Head of caudate nucleus (tissue), 42 donors: ENCODE measurements at regions not wholly inside any gene's neighbourhood (a gene's known extent, or its start where the extent isn't known, plus 50 kb on each side); places are given as distances from the start of the nearest gene placed in this dataset.

Experiments
- DNase-seq, 42 donors: peaks; one replicate each; pipeline versions ENCODE4 v3.0.0 to v3.0.0-alpha.2; 2020 to 2021; ENCODE audit warnings: mixed read lengths in 7 of 42
- intact Hi-C: fragments of 100-400 bp; cut with DNase I; formaldehyde crosslinking; loops from one replicate; pipeline ENCODE4 v1.15.0; 2022

- intact Hi-C loops, result no loop called here
Measured at GRCh38 chr20:60201198-60201835, 243.1 kb downstream of the CDH26 start.

DNA sequence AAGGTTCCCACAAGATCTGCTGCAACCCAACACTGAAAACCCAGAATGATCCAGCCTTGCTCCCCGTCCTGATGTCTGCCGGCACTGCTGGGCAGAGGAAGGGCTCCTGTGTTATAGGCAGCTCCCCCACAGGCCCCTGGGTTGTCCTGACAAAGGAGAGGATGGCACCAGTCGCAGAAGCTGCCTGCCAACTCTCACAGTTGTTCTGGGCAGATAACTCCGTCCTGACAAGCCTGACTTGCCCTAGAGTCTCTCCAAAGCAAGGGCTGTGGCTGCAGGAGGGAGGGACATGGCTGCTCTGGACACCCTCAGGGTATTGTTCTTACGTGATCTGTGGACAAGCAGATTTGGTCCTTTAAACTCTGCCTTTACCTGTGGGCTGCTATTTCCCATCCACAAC, 243.8 kb downstream of the CDH26 start:
- no peak for DNase-seq
- intact Hi-C loops, result no loop called here

More at GRCh38 chr20:60201198-60201835, 243.1 kb downstream of the CDH26 start:
- DNase-seq, result no peak

DNA sequence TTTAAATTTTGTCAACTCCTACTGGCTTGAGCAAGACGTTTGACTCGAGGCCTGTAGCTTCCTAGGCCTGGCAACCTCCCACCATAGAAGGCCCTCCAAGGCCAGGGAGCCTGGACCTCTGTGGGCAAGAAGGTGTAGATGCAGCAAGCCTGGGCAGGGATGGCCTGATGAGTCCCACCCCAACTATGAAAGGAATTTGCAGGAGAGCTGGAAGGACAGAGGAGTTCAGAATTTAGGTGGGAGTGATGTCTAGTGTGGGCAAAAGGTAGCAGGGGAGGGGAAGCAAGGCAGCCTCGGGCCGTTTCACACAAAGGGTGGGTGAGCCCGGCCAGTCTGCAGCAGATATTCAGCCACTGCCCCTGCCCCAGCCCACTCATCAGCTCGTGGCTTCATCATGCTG, 245.2 kb downstream of the CDH26 start:
- intact Hi-C loops, result no loop called here

DNA sequence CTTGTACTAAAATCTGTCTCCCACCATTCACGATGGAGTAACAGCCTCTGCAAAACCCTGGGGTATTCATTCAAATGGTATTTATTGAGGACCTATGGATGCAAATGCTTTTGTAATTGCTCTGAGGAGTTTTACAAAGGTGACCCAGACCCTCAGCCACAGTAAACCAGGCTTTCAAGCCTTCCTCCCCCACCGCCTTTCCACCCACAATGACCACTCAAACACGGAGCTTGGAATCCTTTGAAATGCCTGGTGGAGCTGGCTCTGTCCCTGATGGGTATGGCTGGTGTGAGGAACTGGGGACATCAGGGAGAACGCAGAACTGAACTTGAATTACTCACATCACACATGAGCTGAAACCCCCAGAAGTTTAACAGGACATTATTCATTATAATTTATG, 246.4 kb downstream of the CDH26 start:
- intact Hi-C loops, result no loop called here
- DNase-seq, result no peak

More for the DNA sequence above, 245.2 kb downstream of the CDH26 start:
- no peak for DNase-seq

GRCh38 chr20:60206259-60206658, 248.0 kb downstream of the CDH26 start:
- peak in 1 of 42 donors; percentile 17 for DNase-seq

DNA sequence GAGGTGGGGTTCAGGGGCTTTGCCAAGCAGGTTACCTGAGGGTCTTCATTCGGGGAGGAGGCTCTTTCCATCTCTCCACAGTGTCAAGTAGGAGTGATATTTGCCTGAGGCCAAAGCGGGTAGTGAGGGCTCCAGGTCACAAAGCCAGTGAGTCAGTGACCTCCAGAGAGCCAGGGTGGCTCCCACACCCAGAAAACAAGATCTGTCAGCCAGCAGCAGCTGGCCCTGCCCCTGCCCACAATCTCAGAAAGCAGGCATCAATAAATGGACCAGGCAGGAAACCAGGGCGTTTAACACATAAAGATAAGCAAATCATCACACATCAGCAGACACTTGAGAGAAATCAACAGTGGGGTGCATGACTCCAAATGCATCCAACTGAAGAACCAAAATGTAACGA, 250.8 kb downstream of the CDH26 start:
- intact Hi-C loops, result no loop called here
- no peak for DNase-seq

More at GRCh38 chr20:60206259-60206658, 248.0 kb downstream of the CDH26 start:
- intact Hi-C loops, result no loop called here

GRCh38 chr20:60210779-60211617, 252.8 kb downstream of the CDH26 start:
- intact Hi-C loops, result no loop called here
- peak; percentile 60 to 91 (median 82) for DNase-seq

- intact Hi-C loops, result no loop called here
- no peak for DNase-seq
Measured at GRCh38 chr20:60211618-60212463, 253.6 kb downstream of the CDH26 start.

- intact Hi-C loops, result no loop called here
- no peak for DNase-seq
Measured at GRCh38 chr20:60212695-60213094, 254.5 kb downstream of the CDH26 start.

GRCh38 chr20:60213126-60213893, 255.1 kb downstream of the CDH26 start:
- intact Hi-C loops, result no loop called here
- DNase-seq, result no peak

GRCh38 chr20:60214901-60215815, 256.9 kb downstream of the CDH26 start:
- no peak for DNase-seq
- intact Hi-C loops, result no loop called here

- DNase-seq, result peak in 24 of 42 donors; percentile 8 to 72 (median 42)
- intact Hi-C loops, result no loop called here
Measured at GRCh38 chr20:60215816-60216730, 257.9 kb downstream of the CDH26 start.

DNA sequence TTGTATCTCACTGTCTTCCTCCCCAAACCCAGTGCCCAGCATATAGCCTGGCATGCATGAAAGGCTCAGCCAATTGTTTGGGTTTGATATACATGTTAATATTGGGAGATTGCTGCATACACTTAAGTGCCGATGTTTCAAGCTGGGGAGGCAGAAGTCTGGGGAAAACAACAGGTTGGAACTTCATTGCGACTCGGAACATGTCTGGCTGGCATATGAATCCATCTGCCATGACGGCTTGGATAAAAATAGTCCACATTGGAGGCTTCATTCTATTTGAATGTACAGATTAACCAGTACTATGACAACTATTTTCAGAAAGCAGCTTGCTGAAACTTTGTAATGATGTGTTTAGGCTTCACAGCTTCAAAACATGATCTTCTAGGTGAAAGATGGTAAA, 261.0 kb downstream of the CDH26 start:
- intact Hi-C loops, result no loop called here

DNA sequence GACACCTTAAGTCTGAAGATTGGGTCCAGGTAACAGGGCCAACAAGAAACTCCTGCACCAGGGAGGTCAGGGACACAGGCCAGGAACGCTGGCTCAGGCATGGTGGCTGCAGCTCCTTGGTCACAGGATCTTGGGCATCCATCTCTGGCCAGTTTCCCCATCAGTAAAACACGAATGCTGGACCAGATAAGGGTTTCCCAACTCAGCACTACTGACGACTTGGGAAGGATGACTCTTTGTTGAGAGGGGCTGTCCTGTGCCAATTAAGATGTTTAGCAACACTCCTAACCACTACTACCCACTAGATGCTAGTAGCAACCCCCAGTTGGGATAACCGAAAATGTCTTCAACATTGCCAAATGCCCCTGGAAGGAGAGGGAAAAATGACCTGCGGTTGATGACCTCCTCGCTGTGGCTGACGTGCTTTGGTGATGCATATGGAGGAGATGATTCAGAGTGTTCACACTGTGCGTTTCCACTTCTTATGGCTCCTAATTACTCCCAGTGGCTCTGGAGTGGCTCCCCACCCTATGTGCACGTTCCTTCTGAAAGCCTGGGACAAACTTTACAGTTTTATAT, 261.9 kb downstream of the CDH26 start:
- intact Hi-C loops, result no loop called here

More for the DNA sequence above, 261.0 kb downstream of the CDH26 start:
- DNase-seq, result no peak

GRCh38 chr20:60220706-60221105, 262.5 kb downstream of the CDH26 start:
- no peak for DNase-seq
- intact Hi-C loops, result no loop called here

More for the DNA sequence above, 261.9 kb downstream of the CDH26 start:
- no peak for DNase-seq

- no peak for DNase-seq
- intact Hi-C loops, result no loop called here
Measured at GRCh38 chr20:60221593-60221992, 263.4 kb downstream of the CDH26 start.
